ENCODE measurements at regions not wholly inside any gene's neighbourhood (a gene's known extent, or its start where the extent isn't known, plus 50 kb on each side); places are given as distances from the start of the nearest gene placed in this dataset.

GRCh38 chr2:145864501-145864900, 1344.6 kb upstream of the ZEB2 start:
- TF ChIP-seq CTCF (IDR thresholded peaks at IDR 0.05; ENCODE audit: unreplicated experiment) = no peak
- CTCF ChIA-PET = no interaction called here
- no peaks in the 10 kb centered on the region for H3K36me3 Mint-ChIP-seq (ENCODE audit: insufficient read depth, unreplicated experiment)
- peaks cover 9% of the 10 kb centered on the region for H3K4me1 Mint-ChIP-seq (ENCODE audit: insufficient read depth, unreplicated experiment)
- no peaks in the 10 kb centered on the region for H3K27me3 Mint-ChIP-seq (ENCODE audit: insufficient read depth, unreplicated experiment)
- BruUV-seq (replicated peaks) = no TSS peak
- POLR2A ChIA-PET = no interaction called here
- no peak for DNase-seq (ENCODE audit: unreplicated experiment)
- no peaks in the 10 kb centered on the region for H3K9me3 Mint-ChIP-seq (ENCODE audit: unreplicated experiment)
- intact Hi-C loops (cut with micrococcal nuclease) = no loop called here
- H3K4me3 Mint-ChIP-seq (ENCODE audit: unreplicated experiment) = no peak overlapping the region
- H3K27ac Mint-ChIP-seq (ENCODE audit: low read depth, unreplicated experiment) = no peak overlapping the region

DNA sequence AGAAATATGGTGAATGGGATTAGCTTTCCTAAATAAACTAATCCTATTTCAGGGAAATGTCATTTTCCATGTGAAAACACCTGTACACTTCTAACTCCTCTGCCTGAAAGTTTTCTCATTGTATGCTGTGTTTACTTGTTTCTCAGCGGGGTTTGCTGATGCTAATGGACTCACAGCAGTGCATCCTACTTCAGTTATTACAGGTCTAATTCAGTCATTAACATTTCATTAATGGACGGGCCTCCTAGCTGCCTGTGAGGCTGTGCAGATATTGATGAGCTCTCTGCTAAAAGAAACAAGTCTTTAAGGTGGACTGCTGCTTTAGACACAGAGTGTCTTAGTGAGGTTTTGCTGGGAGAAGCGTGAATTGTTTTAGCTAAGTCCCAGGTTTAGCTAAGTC, 1342.0 kb upstream of the ZEB2 start:
- POLR2A ChIA-PET = interaction anchor here (0.7 kb wide), 1 partner anchor 14 kb away, joined by 3 read pairs; no protein-coding TSS in a partner anchor
- BruUV-seq (replicated peaks) = no TSS peak
- Mint-ChIP-seq H3K36me3 (ENCODE audit: insufficient read depth, unreplicated experiment) (no peaks in the 10 kb centered on the region), H3K4me3 (ENCODE audit: unreplicated experiment) (no peak overlapping the region), H3K4me1 (ENCODE audit: insufficient read depth, unreplicated experiment) (peaks cover 9% of the 10 kb centered on the region), H3K9me3 (ENCODE audit: unreplicated experiment) (no peaks in the 10 kb centered on the region), H3K27me3 (ENCODE audit: insufficient read depth, unreplicated experiment) (no peaks in the 10 kb centered on the region), H3K27ac (ENCODE audit: low read depth, unreplicated experiment) (no peak overlapping the region)
- no peak for DNase-seq (ENCODE audit: unreplicated experiment)
- CTCF ChIA-PET = interaction anchor here (0.5 kb wide), 1 partner anchor 444 kb away, joined by 3 read pairs; no protein-coding TSS in a partner anchor
- intact Hi-C loops (cut with micrococcal nuclease) = no loop called here
- no peak for TF ChIP-seq CTCF (IDR thresholded peaks at IDR 0.05; ENCODE audit: unreplicated experiment)

DNA sequence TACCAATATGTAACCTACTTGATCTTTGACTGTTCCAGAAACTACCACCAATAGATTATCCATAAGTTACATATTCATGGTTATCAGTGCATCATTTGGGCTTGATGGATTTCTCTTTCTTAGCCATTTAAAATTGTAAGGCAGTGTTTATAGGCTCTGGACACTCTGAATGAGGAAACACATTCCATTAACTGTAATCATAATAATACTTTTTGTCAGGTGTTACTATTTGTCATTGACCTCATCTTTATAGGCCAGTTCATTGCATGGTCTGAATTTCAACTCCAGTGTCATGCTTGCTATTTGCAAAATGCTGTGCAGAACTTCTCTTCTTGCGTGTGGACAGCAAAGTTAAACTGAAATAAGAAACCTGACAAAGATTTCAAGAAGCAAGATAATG, 1340.2 kb upstream of the ZEB2 start:
- ChIA-PET POLR2A (no interaction called here), CTCF (no interaction called here)
- intact Hi-C loops (cut with micrococcal nuclease) = no loop called here
- H3K36me3 Mint-ChIP-seq (ENCODE audit: insufficient read depth, unreplicated experiment) = no peaks in the 10 kb centered on the region
- TF ChIP-seq CTCF (IDR thresholded peaks at IDR 0.05; ENCODE audit: unreplicated experiment) = no peak
- no peak overlapping the region for H3K27ac Mint-ChIP-seq (ENCODE audit: low read depth, unreplicated experiment)
- H3K4me3 Mint-ChIP-seq (ENCODE audit: unreplicated experiment) = no peak overlapping the region
- H3K27me3 Mint-ChIP-seq (ENCODE audit: insufficient read depth, unreplicated experiment) = no peaks in the 10 kb centered on the region
- H3K4me1 Mint-ChIP-seq (ENCODE audit: insufficient read depth, unreplicated experiment) = peaks cover 7% of the 10 kb centered on the region
- no peak for DNase-seq (ENCODE audit: unreplicated experiment)
- no peaks in the 10 kb centered on the region for H3K9me3 Mint-ChIP-seq (ENCODE audit: unreplicated experiment)
- no TSS peak for BruUV-seq (replicated peaks)

DNA sequence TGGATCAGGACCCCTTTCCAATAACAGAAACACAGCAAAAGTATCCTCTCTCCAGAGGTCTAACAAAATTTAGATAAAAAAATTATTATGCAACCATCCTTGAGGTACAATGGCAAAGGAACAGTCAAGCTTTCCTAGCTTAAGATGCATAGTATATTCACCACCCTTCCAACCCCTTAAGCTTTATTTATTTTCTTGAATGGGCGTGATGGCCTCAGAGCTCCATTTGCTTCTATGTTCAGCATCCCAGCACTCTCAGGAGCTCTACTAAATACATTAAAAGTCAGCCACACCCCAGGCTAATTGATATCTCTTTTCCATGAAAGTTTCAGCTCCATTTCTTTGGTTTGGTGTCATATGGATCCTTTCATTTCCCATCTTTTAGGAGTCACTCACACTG, 1335.2 kb upstream of the ZEB2 start:
- H3K9me3 Mint-ChIP-seq (ENCODE audit: unreplicated experiment) = no peaks in the 10 kb centered on the region
- no peak for DNase-seq (ENCODE audit: unreplicated experiment)
- ChIA-PET CTCF (no interaction called here), POLR2A (no interaction called here)
- H3K27me3 Mint-ChIP-seq (ENCODE audit: insufficient read depth, unreplicated experiment) = no peaks in the 10 kb centered on the region
- H3K27ac Mint-ChIP-seq (ENCODE audit: low read depth, unreplicated experiment) = no peak overlapping the region
- no TSS peak for BruUV-seq (replicated peaks)
- no peaks in the 10 kb centered on the region for H3K4me1 Mint-ChIP-seq (ENCODE audit: insufficient read depth, unreplicated experiment)
- no peak overlapping the region for H3K4me3 Mint-ChIP-seq (ENCODE audit: unreplicated experiment)
- TF ChIP-seq CTCF (IDR thresholded peaks at IDR 0.05; ENCODE audit: unreplicated experiment) = no peak
- no peaks in the 10 kb centered on the region for H3K36me3 Mint-ChIP-seq (ENCODE audit: insufficient read depth, unreplicated experiment)
- intact Hi-C loops (cut with micrococcal nuclease) = no loop called here

Data from MCF 10A (cell line).